Epithelial cell of esophagus (primary cell): ENCODE measurements at regions not wholly inside any gene's neighbourhood (a gene's known extent, or its start where the extent isn't known, plus 50 kb on each side); places are given as distances from the start of the nearest gene placed in this dataset.

Experiments
- DNase-seq: peaks from one replicate; pipeline ENCODE4 v3.0.0; 2010; ENCODE audit warnings: low read depth
- H3K4me3 ChIP-seq: 2 replicates; pipeline ENCODE4 v1.5.1; 2011; ENCODE audit warnings: mild to moderate bottlenecking, low read length, control low read depth
- CTCF ChIP-seq: IDR thresholded peaks from 2 replicates; pipeline ENCODE4 v1.5.1; 2011; ENCODE audit warnings: low read depth, mild to moderate bottlenecking, low read length, control low read depth, inconsistent platforms; ENCODE audit not compliant: insufficient read depth; ENCODE audit errors: missing control alignments

DNA sequence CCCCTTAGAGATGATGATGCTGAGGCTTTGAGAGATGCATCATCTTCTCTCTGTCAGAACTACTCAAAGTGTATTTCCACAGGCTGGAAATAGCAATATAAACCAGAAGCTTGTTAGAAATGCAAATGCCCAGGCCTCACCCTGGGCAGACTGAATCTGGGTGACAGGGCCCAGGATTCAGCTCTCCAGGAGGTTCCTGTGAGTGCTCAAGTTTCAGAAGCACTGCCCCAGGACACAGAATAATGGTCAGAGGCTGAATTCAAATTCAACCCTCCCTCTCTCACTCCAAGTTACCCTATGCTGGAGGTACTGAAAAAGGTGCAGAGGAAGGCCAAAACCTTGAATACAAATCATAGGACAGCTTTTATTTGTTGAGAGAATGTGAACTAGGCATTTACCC, 98.5 kb upstream of the NGF start:
- DNase-seq = no peak
- no peak overlapping the region for H3K4me3 ChIP-seq
- no peak for TF ChIP-seq CTCF

DNA sequence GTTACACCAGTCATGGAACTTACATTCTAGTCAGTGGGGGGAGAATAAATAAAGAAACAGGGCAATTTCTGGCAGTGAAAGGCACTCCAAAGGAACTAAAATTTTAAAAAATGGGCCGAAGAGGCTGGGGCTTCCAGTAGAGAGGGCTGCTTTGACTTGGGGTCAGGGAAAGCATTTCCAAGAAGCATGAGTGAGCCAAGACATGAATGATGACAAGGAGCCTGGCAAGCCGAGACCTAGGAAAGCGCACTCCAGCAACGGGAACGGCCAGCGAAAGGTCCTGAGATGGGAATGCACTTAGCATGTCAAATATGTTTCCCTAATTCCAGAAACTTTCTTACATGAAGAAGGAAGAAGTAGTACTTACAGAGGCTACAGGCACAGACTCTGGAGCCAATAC, 95.4 kb upstream of the NGF start:
- no peak for DNase-seq
- H3K4me3 ChIP-seq = no peak overlapping the region
- TF ChIP-seq CTCF = no peak

DNA sequence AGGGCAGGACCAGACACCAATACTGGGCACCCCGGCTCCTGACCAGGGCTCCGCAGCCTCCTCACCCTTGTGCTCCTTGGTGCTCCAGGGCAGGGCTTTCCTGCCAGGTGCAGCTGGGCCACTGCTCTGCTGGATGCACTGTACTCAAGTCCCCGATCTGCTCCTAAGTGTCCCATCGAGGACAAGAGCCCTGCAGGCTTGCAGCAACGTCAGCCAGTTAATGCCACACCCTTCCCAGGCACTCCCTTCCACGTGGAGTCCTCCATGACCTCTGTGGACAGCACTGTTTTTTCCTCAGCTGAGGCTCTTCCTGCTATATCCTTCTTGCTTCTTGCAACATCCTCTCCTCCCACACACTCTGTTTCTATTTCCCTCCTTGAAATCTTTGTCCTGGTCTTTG, 94.0 kb upstream of the NGF start:
- no peak for TF ChIP-seq CTCF
- peak; percentile 48 for DNase-seq
- H3K4me3 ChIP-seq = no peak overlapping the region

- DNase-seq = peak; percentile 98
- TF ChIP-seq CTCF = no peak
Observed at GRCh38 chr1:115430441-115431158, 92.6 kb upstream of the NGF start.

GRCh38 chr1:115429884-115430283, 91.8 kb upstream of the NGF start:
- no peak for TF ChIP-seq CTCF
- H3K4me3 ChIP-seq = no peak overlapping the region
- DNase-seq = peak; percentile 78

More at GRCh38 chr1:115430441-115431158, 92.6 kb upstream of the NGF start:
- no peak overlapping the region for H3K4me3 ChIP-seq

DNA sequence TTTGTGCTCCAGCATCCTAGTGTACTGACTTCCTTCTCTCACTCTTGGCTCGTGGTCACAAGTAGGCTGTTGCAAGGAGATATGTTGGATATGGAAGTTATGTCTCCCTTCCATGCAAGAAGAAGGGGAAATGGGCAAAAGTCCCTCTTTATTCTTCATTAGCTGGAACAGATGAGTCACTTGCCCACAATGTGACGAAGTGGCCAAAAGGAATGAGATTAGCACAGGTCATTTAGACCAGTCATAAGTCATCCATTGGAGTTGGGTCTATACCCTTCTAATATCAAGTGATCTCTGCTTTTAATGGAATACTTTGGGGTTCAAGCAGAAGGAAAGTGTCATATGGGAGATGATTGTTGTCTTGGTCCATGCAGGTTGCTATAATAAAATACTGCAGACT, 91.2 kb upstream of the NGF start:
- DNase-seq = no peak
- no peak overlapping the region for H3K4me3 ChIP-seq
- TF ChIP-seq CTCF = no peak

DNA sequence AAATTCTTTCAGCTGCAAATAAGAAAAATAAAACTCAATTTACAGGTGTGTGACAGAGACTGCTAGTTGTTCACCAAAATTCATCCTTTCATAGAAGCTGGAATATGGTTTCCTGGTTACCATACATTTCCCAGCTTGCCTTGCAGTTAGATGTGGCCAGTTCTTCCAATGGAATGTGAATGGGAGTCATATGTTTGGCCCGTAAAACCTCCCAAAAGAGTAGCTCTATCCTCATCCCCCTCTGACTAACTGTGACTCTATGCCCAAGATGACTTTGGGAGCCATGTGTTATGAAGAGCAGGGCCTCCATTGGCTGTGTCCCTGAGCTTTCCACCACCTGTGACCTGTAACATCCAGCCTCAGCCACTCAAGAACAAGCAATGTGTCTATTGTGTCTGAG, 90.6 kb upstream of the NGF start:
- DNase-seq = no peak
- TF ChIP-seq CTCF = no peak
- H3K4me3 ChIP-seq = no peak overlapping the region
